ENCODE measurements at regions not wholly inside any gene's neighbourhood (a gene's known extent, or its start where the extent isn't known, plus 50 kb on each side); places are given as distances from the start of the nearest gene placed in this dataset.

- FAIRE-seq (no peak), DNase-seq (ENCODE audit: low read depth) (no peak)
- H3K27me3 ChIP-seq (ENCODE audit: insufficient read depth, low read length): no peaks in the 10 kb centered on the region
- H3K27me3 Mint-ChIP-seq (ENCODE audit: low read depth, unreplicated experiment): no peaks in the 10 kb centered on the region
- no peaks in the 10 kb centered on the region for H3K4me1 ChIP-seq (ENCODE audit: insufficient read depth, low read length)
- H3K4me3 Mint-ChIP-seq (ENCODE audit: unreplicated experiment): no peak overlapping the region
- H3K9me3 Mint-ChIP-seq (ENCODE audit: unreplicated experiment): peaks cover 11% of the 10 kb centered on the region
- H3K36me3 ChIP-seq (ENCODE audit: insufficient read depth, low read length): no peaks in the 10 kb centered on the region
- no peaks in the 10 kb centered on the region for H3K9me3 ChIP-seq (ENCODE audit: insufficient read depth, low read depth, low read length)
- no peaks in the 10 kb centered on the region for H3K4me1 Mint-ChIP-seq (ENCODE audit: low read depth, unreplicated experiment)
- no peaks in the 10 kb centered on the region for H3K36me3 Mint-ChIP-seq (ENCODE audit: low read depth, unreplicated experiment)
- H3K79me2 ChIP-seq (ENCODE audit: insufficient read depth, low read length): no peaks in the 10 kb centered on the region
- H3K4me3 ChIP-seq (ENCODE audit: insufficient read depth, low read depth, low read length): no peak overlapping the region
- H2AFZ ChIP-seq (ENCODE audit: low read depth, low read length): no peak overlapping the region
- H3K9ac ChIP-seq (ENCODE audit: low read length): no peak overlapping the region
- H3K4me2 ChIP-seq (ENCODE audit: low read length): no peak overlapping the region
- no peaks in the 10 kb centered on the region for H4K20me1 ChIP-seq (ENCODE audit: insufficient read depth, low read length)
- TF ChIP-seq EZH2 (IDR thresholded peaks at IDR 0.05; ENCODE audit: insufficient read depth, low read length) (no peak), CTCF (IDR thresholded peaks at IDR 0.05; ENCODE audit: insufficient read depth, low read depth, low read length) (no peak)
- no peak overlapping the region for H3K27ac Mint-ChIP-seq (ENCODE audit: unreplicated experiment)
- H3K27ac ChIP-seq (ENCODE audit: low read depth, low read length): no peak overlapping the region
Observed at GRCh38 chr4:134548052-134548628, 346.6 kb upstream of the PABPC4L start.

- Mint-ChIP-seq H3K27ac (ENCODE audit: unreplicated experiment) (no peak overlapping the region), H3K36me3 (ENCODE audit: low read depth, unreplicated experiment) (no peaks in the 10 kb centered on the region), H3K27me3 (ENCODE audit: low read depth, unreplicated experiment) (no peaks in the 10 kb centered on the region), H3K9me3 (ENCODE audit: unreplicated experiment) (peaks cover 11% of the 10 kb centered on the region), H3K4me3 (ENCODE audit: unreplicated experiment) (no peak overlapping the region), H3K4me1 (ENCODE audit: low read depth, unreplicated experiment) (no peaks in the 10 kb centered on the region)
- Histone ChIP-seq H3K27me3 (ENCODE audit: insufficient read depth, low read length) (no peaks in the 10 kb centered on the region), H3K27ac (ENCODE audit: low read depth, low read length) (no peak overlapping the region), H3K4me3 (ENCODE audit: insufficient read depth, low read depth, low read length) (no peak overlapping the region), H3K4me2 (ENCODE audit: low read length) (no peak overlapping the region), H3K9me3 (ENCODE audit: insufficient read depth, low read depth, low read length) (no peaks in the 10 kb centered on the region), H3K4me1 (ENCODE audit: insufficient read depth, low read length) (no peaks in the 10 kb centered on the region), H4K20me1 (ENCODE audit: insufficient read depth, low read length) (no peaks in the 10 kb centered on the region), H2AFZ (ENCODE audit: low read depth, low read length) (no peak overlapping the region), H3K9ac (ENCODE audit: low read length) (no peak overlapping the region), H3K79me2 (ENCODE audit: insufficient read depth, low read length) (no peaks in the 10 kb centered on the region), H3K36me3 (ENCODE audit: insufficient read depth, low read length) (no peaks in the 10 kb centered on the region)
- FAIRE-seq (no peak), DNase-seq (ENCODE audit: low read depth) (no peak)
- no peak for TF ChIP-seq CTCF (IDR thresholded peaks at IDR 0.05; ENCODE audit: insufficient read depth, low read depth, low read length)
- TF ChIP-seq EZH2 (IDR thresholded peaks at IDR 0.05; ENCODE audit: insufficient read depth, low read length): no peak
Observed at GRCh38 chr4:134546279-134546678, 344.7 kb upstream of the PABPC4L start.

- H3K27ac Mint-ChIP-seq (ENCODE audit: unreplicated experiment): no peak overlapping the region
- Histone ChIP-seq H3K9ac (ENCODE audit: low read length) (no peak overlapping the region), H3K4me3 (ENCODE audit: insufficient read depth, low read depth, low read length) (no peak overlapping the region), H3K27ac (ENCODE audit: low read depth, low read length) (no peak overlapping the region), H3K79me2 (ENCODE audit: insufficient read depth, low read length) (no peaks in the 10 kb centered on the region), H3K36me3 (ENCODE audit: insufficient read depth, low read length) (no peaks in the 10 kb centered on the region), H3K27me3 (ENCODE audit: insufficient read depth, low read length) (no peaks in the 10 kb centered on the region), H2AFZ (ENCODE audit: low read depth, low read length) (no peak overlapping the region), H3K4me2 (ENCODE audit: low read length) (no peak overlapping the region), H3K9me3 (ENCODE audit: insufficient read depth, low read depth, low read length) (no peaks in the 10 kb centered on the region), H3K4me1 (ENCODE audit: insufficient read depth, low read length) (no peaks in the 10 kb centered on the region), H4K20me1 (ENCODE audit: insufficient read depth, low read length) (no peaks in the 10 kb centered on the region)
- H3K9me3 Mint-ChIP-seq (ENCODE audit: unreplicated experiment): peaks cover 11% of the 10 kb centered on the region
- DNase-seq (ENCODE audit: low read depth): peak; percentile 69
- H3K4me1 Mint-ChIP-seq (ENCODE audit: low read depth, unreplicated experiment): no peaks in the 10 kb centered on the region
- no peaks in the 10 kb centered on the region for H3K36me3 Mint-ChIP-seq (ENCODE audit: low read depth, unreplicated experiment)
- H3K4me3 Mint-ChIP-seq (ENCODE audit: unreplicated experiment): no peak overlapping the region
- no peak for FAIRE-seq
- TF ChIP-seq CTCF (IDR thresholded peaks at IDR 0.05; ENCODE audit: insufficient read depth, low read depth, low read length): no peak
- no peak for TF ChIP-seq EZH2 (IDR thresholded peaks at IDR 0.05; ENCODE audit: insufficient read depth, low read length)
- no peaks in the 10 kb centered on the region for H3K27me3 Mint-ChIP-seq (ENCODE audit: low read depth, unreplicated experiment)
Observed at GRCh38 chr4:134544303-134544770, 342.7 kb upstream of the PABPC4L start.

Data from astrocyte (in vitro differentiated cells and primary cell).